H9 (cell line): ENCODE measurements at regions not wholly inside any gene's neighbourhood (a gene's known extent, or its start where the extent isn't known, plus 50 kb on each side); places are given as distances from the start of the nearest gene placed in this dataset.

Experiments used
- DNase-seq: peaks from one replicate; pipeline ENCODE4 v3.0.0-alpha.2; 2017
- H2AFZ ChIP-seq: one replicate; pipeline ENCODE4 v1.6.1; 2013; ENCODE audit warnings: mild to moderate bottlenecking, low read length, control low read depth, moderate library complexity
- H2AK5ac ChIP-seq: 2 replicates; pipeline ENCODE4 v1.6.1; 2013; ENCODE audit warnings: low read length, control low read depth, mixed read lengths; ENCODE audit not compliant: insufficient read length
- H2BK120ac ChIP-seq: one replicate; pipeline ENCODE4 v1.6.1; 2013; ENCODE audit warnings: low read depth, mild to moderate bottlenecking, low read length, control low read depth, inconsistent platforms; ENCODE audit not compliant: poor library complexity, severe bottlenecking
- H2BK12ac ChIP-seq: 2 replicates; pipeline ENCODE4 v1.6.1; 2013; ENCODE audit warnings: low read length, control low read depth, mixed read lengths, low read depth; ENCODE audit not compliant: insufficient read length
- H2BK15ac ChIP-seq: 2 replicates; pipeline ENCODE4 v1.6.1; 2013; ENCODE audit warnings: low read depth, low read length, control low read depth
- H2BK20ac ChIP-seq: one replicate; pipeline ENCODE4 v1.6.1; 2013; ENCODE audit warnings: low read depth, mild to moderate bottlenecking, low read length, control low read depth, inconsistent platforms; ENCODE audit not compliant: poor library complexity, severe bottlenecking
- H2BK5ac ChIP-seq: 2 replicates; pipeline ENCODE4 v1.6.1; 2013; ENCODE audit warnings: low read length, control low read depth, mixed read lengths; ENCODE audit not compliant: insufficient read length
- H3K14ac ChIP-seq: 2 replicates; pipeline ENCODE4 v1.6.1; 2013; ENCODE audit warnings: low read length, control low read depth; ENCODE audit not compliant: insufficient read depth
- H3K18ac ChIP-seq: 2 replicates; pipeline ENCODE4 v1.6.1; 2013; ENCODE audit warnings: low read depth, mild to moderate bottlenecking, mixed read lengths, low read length, control low read depth; ENCODE audit not compliant: insufficient read length
- H3K23ac ChIP-seq: 2 replicates; pipeline ENCODE4 v1.6.1; 2013; ENCODE audit warnings: low read length, control low read depth, mixed read lengths, low read depth; ENCODE audit not compliant: insufficient read length
- H3K23me2 ChIP-seq: 2 replicates; pipeline ENCODE4 v1.6.1; 2013; ENCODE audit warnings: low read depth, mild to moderate bottlenecking, mixed read lengths, low read length, control low read depth; ENCODE audit not compliant: insufficient read length, poor library complexity, severe bottlenecking
- H3K27ac ChIP-seq: 2 replicates; pipeline ENCODE4 v1.5.1; 2013; ENCODE audit warnings: low read length, control low read depth, mixed read lengths, low read depth; ENCODE audit not compliant: insufficient read length
- H3K27me3 ChIP-seq: 2 replicates; pipeline ENCODE4 v1.6.1; 2013; ENCODE audit warnings: low read length, control low read depth, inconsistent platforms; ENCODE audit not compliant: insufficient read depth
- H3K4ac ChIP-seq: 2 replicates; pipeline ENCODE4 v1.6.1; 2013; ENCODE audit warnings: low read depth, mild to moderate bottlenecking, control low read depth, inconsistent platforms, low read length, moderate library complexity
- H3K4me1 ChIP-seq: 2 replicates; pipeline ENCODE4 v1.6.1; 2013; ENCODE audit warnings: low read length, control low read depth, inconsistent platforms; ENCODE audit not compliant: insufficient read depth
- H3K4me2 ChIP-seq: 2 replicates; pipeline ENCODE4 v1.6.1; 2013; ENCODE audit warnings: low read length, control low read depth, mixed read lengths; ENCODE audit not compliant: insufficient read length, insufficient read depth
- H3K56ac ChIP-seq: 2 replicates; pipeline ENCODE4 v1.6.1; 2013; ENCODE audit warnings: low read depth, mild to moderate bottlenecking, mixed read lengths, low read length, control low read depth; ENCODE audit not compliant: insufficient read length
- H3K79me1 ChIP-seq: 2 replicates; pipeline ENCODE4 v1.6.1; 2013; ENCODE audit warnings: low read depth, mild to moderate bottlenecking, moderate library complexity, low read length, control low read depth, inconsistent platforms; ENCODE audit not compliant: insufficient read depth, poor library complexity, severe bottlenecking
- H3K79me2 ChIP-seq: 2 replicates; pipeline ENCODE4 v1.6.1; 2013; ENCODE audit warnings: low read length, control low read depth, inconsistent platforms; ENCODE audit not compliant: insufficient read depth
- H3K9ac ChIP-seq: 2 replicates; pipeline ENCODE4 v1.6.1; 2013; ENCODE audit warnings: low read length, control low read depth, mixed read lengths; ENCODE audit not compliant: insufficient read length; ENCODE audit errors: extremely low read depth
- H3K9me3 ChIP-seq: one replicate; pipeline ENCODE4 v1.6.1; 2013; ENCODE audit warnings: low read depth, low read length, inconsistent platforms; ENCODE audit not compliant: control insufficient read depth
- H3T11ph ChIP-seq: one replicate; pipeline ENCODE4 v1.6.1; 2013; ENCODE audit warnings: mild to moderate bottlenecking, low read length, control low read depth, inconsistent platforms
- H4K20me1 ChIP-seq: one replicate; pipeline ENCODE4 v1.6.1; 2013; ENCODE audit not compliant: control insufficient read depth, insufficient read length, insufficient read depth
- H4K5ac ChIP-seq: 2 replicates; pipeline ENCODE4 v1.6.1; 2013; ENCODE audit warnings: low read depth, mild to moderate bottlenecking, mixed read lengths, low read length, control low read depth; ENCODE audit not compliant: insufficient read length
- H4K8ac ChIP-seq: replicated peaks from 2 replicates; pipeline ENCODE4 v1.6.1; 2013; ENCODE audit warnings: low read length, control low read depth, mixed read lengths, low read depth; ENCODE audit not compliant: insufficient read length
- H4K91ac ChIP-seq: 2 replicates; pipeline ENCODE4 v1.6.1; 2013; ENCODE audit warnings: low read depth, mild to moderate bottlenecking, moderate library complexity, mixed read lengths, low read length, control low read depth; ENCODE audit not compliant: insufficient read length
- H3K27ac Mint-ChIP-seq, 3 experiments: 2 replicates in 2 of 3; 3 replicates in 1 of 3; pipeline ENCODE4 v1.8.0; 2020 to 2021; ENCODE audit warnings: mixed read lengths in 3 of 3, mild to moderate bottlenecking in 1 of 3, moderate library complexity in 1 of 3
- H3K27me3 Mint-ChIP-seq: 2 replicates; pipeline ENCODE4 v1.8.0; 2021; ENCODE audit warnings: low read depth, mild to moderate bottlenecking, moderate library complexity, mixed read lengths
- H3K36me3 Mint-ChIP-seq, 3 experiments: 2 replicates in 2 of 3; 3 replicates in 1 of 3; pipeline ENCODE4 v1.8.0; 2020 to 2021; ENCODE audit warnings: low read depth in 3 of 3, mixed read lengths in 3 of 3; ENCODE audit not compliant: insufficient read depth in 1 of 3
- H3K4me1 Mint-ChIP-seq, 2 experiments: 2 replicates each; pipeline ENCODE4 v1.8.0; 2020; ENCODE audit warnings: mixed read lengths in 2 of 2
- H3K4me3 Mint-ChIP-seq, 2 experiments: 2 replicates in 1 of 2; 3 replicates in 1 of 2; pipeline ENCODE4 v1.8.0; 2020 to 2021; ENCODE audit warnings: mild to moderate bottlenecking in 2 of 2, mixed read lengths in 2 of 2, moderate library complexity in 1 of 2
- H3K9me3 Mint-ChIP-seq, 2 experiments: 2 replicates in 1 of 2; 3 replicates in 1 of 2; pipeline ENCODE4 v1.8.0; 2020; ENCODE audit warnings: mild to moderate bottlenecking in 2 of 2, mixed read lengths in 2 of 2, moderate library complexity in 1 of 2
- WGBS: extraction: QIAGEN DNeasy Blood & Tissue Kit; methylation state at CpG from one replicate; pipeline ENCODE4 v1.1.7; 2013; ENCODE audit warnings: missing lambda C conversion rate, low lambda C conversion rate, mixed read lengths; ENCODE audit not compliant: insufficient read length; ENCODE audit errors: extremely low coverage; 5-methylcytosine and 5-hydroxymethylcytosine counted together
- TF ChIP-seq, protein P1 (sequence below): fragments of 200-600 bp; sonication (generic); conservative IDR thresholded peaks from 3 replicates; pipeline ENCODE4 v1.8.0; 2021; ENCODE audit warnings: antibody characterized with exemption, mild to moderate bottlenecking

DNA sequence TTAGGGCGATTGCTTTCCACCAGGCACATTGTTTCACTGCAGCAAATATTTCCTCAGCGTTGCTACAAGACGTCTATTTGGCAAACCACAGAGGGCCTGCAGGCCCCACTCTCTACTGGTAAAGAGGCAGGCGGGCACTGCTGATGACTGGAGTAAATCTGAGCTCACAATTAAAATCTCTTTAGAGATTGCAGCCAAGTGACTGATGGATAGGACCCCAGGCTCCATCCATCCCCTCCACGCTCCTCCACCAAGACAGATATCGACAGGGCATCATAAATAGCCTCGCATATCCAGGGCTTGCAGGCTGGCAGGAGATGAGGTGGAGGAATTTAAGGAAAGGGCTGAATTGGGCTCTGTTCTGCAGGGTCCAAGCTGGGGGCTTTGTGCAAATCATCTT is 50.4 kb upstream of the MDGA1 start:
- TF ChIP-seq, protein P1, sequence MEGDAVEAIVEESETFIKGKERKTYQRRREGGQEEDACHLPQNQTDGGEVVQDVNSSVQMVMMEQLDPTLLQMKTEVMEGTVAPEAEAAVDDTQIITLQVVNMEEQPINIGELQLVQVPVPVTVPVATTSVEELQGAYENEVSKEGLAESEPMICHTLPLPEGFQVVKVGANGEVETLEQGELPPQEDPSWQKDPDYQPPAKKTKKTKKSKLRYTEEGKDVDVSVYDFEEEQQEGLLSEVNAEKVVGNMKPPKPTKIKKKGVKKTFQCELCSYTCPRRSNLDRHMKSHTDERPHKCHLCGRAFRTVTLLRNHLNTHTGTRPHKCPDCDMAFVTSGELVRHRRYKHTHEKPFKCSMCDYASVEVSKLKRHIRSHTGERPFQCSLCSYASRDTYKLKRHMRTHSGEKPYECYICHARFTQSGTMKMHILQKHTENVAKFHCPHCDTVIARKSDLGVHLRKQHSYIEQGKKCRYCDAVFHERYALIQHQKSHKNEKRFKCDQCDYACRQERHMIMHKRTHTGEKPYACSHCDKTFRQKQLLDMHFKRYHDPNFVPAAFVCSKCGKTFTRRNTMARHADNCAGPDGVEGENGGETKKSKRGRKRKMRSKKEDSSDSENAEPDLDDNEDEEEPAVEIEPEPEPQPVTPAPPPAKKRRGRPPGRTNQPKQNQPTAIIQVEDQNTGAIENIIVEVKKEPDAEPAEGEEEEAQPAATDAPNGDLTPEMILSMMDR, result no peak
- H3K18ac ChIP-seq, result no peak overlapping the region
- no peak overlapping the region for H3T11ph ChIP-seq
- no peak overlapping the region for H2BK5ac ChIP-seq
- H2BK20ac ChIP-seq, result no peak overlapping the region
- no peak overlapping the region for H3K23ac ChIP-seq
- H3K14ac ChIP-seq, result no peak overlapping the region
- H2BK12ac ChIP-seq, result no peak overlapping the region
- no peak overlapping the region for H3K4me2 ChIP-seq
- H3K27ac ChIP-seq, result no peak overlapping the region
- no peaks in the 10 kb centered on the region for H3K9me3 ChIP-seq
- H3K4me3 Mint-ChIP-seq, result no peak overlapping the region
- WGBS, result no CpG with 5 or more reads among the region's 7 CpGs
- no peaks in the 10 kb centered on the region for H3K79me2 ChIP-seq
- H3K4me1 ChIP-seq, result no peaks in the 10 kb centered on the region
- no peak overlapping the region for H3K4ac ChIP-seq
- no peaks in the 10 kb centered on the region for H4K20me1 ChIP-seq
- H3K56ac ChIP-seq, result no peak overlapping the region
- no peak for DNase-seq
- no peak overlapping the region for H2BK15ac ChIP-seq
- H4K91ac ChIP-seq, result no peak overlapping the region
- H2AK5ac ChIP-seq, result no peak overlapping the region
- H3K27me3 Mint-ChIP-seq, result peaks cover 96% of the 10 kb centered on the region
- H3K4me1 Mint-ChIP-seq, result peaks cover 23 to 27% of the 10 kb centered on the region in 2 experiments
- H4K8ac ChIP-seq, result no peak overlapping the region
- no peak overlapping the region; a peak in 1 of 7 replicates for H3K27ac Mint-ChIP-seq
- H3K36me3 Mint-ChIP-seq, result no peaks in the 10 kb centered on the region; a peak in 1 of 7 replicates
- no peaks in the 10 kb centered on the region for H3K79me1 ChIP-seq
- H4K5ac ChIP-seq, result no peak overlapping the region
- no peak overlapping the region for H3K9ac ChIP-seq
- H3K23me2 ChIP-seq, result no peaks in the 10 kb centered on the region
- no peak overlapping the region for H2AFZ ChIP-seq
- peaks cover 2% of the 10 kb centered on the region; the same call in 1 of the 2 replicates for H3K27me3 ChIP-seq
- no peak overlapping the region for H2BK120ac ChIP-seq
- H3K9me3 Mint-ChIP-seq, result no peaks in the 10 kb centered on the region
